ENCODE measurements at regions not wholly inside any gene's neighbourhood (a gene's known extent, or its start where the extent isn't known, plus 50 kb on each side); places are given as distances from the start of the nearest gene placed in this dataset.

GRCh38 chr18:34608064-34608463 is 102.0 kb upstream of the DTNA start:
- CTCF ChIA-PET (ENCODE audit: low intra/inter-chr PET ratio, low total read pairs): no interaction called here
- intact Hi-C loops (cut with micrococcal nuclease; ENCODE audit: unreplicated experiment) (no loop called here), in situ Hi-C loops (cut with HindIII; ENCODE audit: extremely low pct_ligation_motif_present, low pct_unique_long_range_greater_than_20kb) (no loop called here)
- Histone ChIP-seq H3K27me3 (ENCODE audit: control insufficient read depth in 1 of 2, insufficient read depth in 2 of 2, low read length in 2 of 2) (no peaks in the 10 kb centered on the region), H3K36me3 (replicated peaks in 1 of 2; ENCODE audit: control insufficient read depth in 1 of 2, insufficient read depth in 2 of 2, low read length in 2 of 2) (no peaks in the 10 kb centered on the region), H3K4me3 (replicated peaks in 1 of 3; ENCODE audit: insufficient read depth in 1 of 3, low read depth in 2 of 3, low read length in 3 of 3) (no peak overlapping the region), H3K4me1 (ENCODE audit: insufficient read depth, low read length) (no peaks in the 10 kb centered on the region), H2AFZ (ENCODE audit: low read length) (no peak overlapping the region), H3K79me2 (ENCODE audit: insufficient read depth, low read length) (no peaks in the 10 kb centered on the region), H3K9ac (ENCODE audit: insufficient read depth, low read depth, low read length) (no peak overlapping the region), H3K4me2 (ENCODE audit: low read depth, low read length) (no peak overlapping the region), H3K9me3 (ENCODE audit: low read length) (no peaks in the 10 kb centered on the region), H4K20me1 (ENCODE audit: insufficient read depth, low read length) (0 out of 2 replicates have a peak, but pooled peaks cover 2% of the 10 kb centered on the region), H3K27ac (ENCODE audit: extremely low read length, insufficient read depth, low read length) (no peak overlapping the region)
- no TSS peak for BruUV-seq (replicated peaks)
- whole genome bisulfite sequencing (ENCODE audit: low lambda C conversion rate): 85% methylated on average over 2 of the region's 2 CpGs
- DNase-seq (ENCODE audit: low spot score) (no peak), ATAC-seq (no peak), FAIRE-seq (no peak)
- POLR2A ChIA-PET: no interaction called here
- TF ChIP-seq HMG20A (CRISPR knock-in tag; IDR thresholded peaks at IDR 0.05; ENCODE audit: borderline replicate concordance) (no peak), ZNF614 (CRISPR knock-in tag; IDR thresholded peaks at IDR 0.05; ENCODE audit: borderline replicate concordance) (no peak), REXO4 (CRISPR knock-in tag; IDR thresholded peaks at IDR 0.05; ENCODE audit: borderline replicate concordance) (no peak), MLLT10 (CRISPR knock-in tag; IDR thresholded peaks at IDR 0.05) (no peak), SMC3 (IDR thresholded peaks at IDR 0.05; ENCODE audit: low read length) (no peak), REST (IDR thresholded peaks at IDR 0.05; ENCODE audit: borderline replicate concordance in 1 of 2, low read depth in 1 of 2, low read length in 2 of 2) (no peak), GATA4 (IDR thresholded peaks at IDR 0.05; ENCODE audit: borderline replicate concordance, low read depth) (no peak), HMGXB3 (CRISPR knock-in tag; IDR thresholded peaks at IDR 0.05; ENCODE audit: borderline replicate concordance) (no peak)
- TF ChIP-seq, protein P1, sequence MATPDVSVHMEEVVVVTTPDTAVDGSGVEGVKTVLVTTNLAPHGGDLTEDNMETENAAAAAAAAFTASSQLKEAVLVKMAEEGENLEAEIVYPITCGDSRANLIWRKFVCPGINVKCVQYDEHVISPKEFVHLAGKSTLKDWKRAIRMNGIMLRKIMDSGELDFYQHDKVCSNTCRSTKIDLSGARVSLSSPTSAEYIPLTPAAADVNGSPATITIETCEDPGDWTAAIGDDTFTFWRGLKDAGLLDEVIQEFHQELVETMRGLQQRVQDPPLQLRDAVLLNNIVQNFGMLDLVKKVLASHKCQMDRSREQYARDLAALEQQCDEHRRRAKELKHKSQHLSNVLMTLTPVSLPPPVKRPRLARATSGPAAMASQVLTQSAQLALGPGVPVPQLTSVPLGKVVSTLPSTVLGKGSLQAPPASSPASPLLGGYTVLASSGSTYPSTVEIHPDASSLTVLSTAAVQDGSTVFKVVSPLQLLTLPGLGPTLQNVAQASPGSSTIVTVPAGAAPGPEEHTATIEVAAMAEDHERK (CRISPR knock-in tag; IDR thresholded peaks at IDR 0.05; ENCODE audit: low read depth): no peak
- TF ChIP-seq, protein P2, sequence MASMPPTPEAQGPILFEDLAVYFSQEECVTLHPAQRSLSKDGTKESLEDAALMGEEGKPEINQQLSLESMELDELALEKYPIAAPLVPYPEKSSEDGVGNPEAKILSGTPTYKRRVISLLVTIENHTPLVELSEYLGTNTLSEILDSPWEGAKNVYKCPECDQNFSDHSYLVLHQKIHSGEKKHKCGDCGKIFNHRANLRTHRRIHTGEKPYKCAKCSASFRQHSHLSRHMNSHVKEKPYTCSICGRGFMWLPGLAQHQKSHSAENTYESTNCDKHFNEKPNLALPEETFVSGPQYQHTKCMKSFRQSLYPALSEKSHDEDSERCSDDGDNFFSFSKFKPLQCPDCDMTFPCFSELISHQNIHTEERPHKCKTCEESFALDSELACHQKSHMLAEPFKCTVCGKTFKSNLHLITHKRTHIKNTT (CRISPR knock-in tag; IDR thresholded peaks at IDR 0.05): no peak
- TF ChIP-seq, protein P3, sequence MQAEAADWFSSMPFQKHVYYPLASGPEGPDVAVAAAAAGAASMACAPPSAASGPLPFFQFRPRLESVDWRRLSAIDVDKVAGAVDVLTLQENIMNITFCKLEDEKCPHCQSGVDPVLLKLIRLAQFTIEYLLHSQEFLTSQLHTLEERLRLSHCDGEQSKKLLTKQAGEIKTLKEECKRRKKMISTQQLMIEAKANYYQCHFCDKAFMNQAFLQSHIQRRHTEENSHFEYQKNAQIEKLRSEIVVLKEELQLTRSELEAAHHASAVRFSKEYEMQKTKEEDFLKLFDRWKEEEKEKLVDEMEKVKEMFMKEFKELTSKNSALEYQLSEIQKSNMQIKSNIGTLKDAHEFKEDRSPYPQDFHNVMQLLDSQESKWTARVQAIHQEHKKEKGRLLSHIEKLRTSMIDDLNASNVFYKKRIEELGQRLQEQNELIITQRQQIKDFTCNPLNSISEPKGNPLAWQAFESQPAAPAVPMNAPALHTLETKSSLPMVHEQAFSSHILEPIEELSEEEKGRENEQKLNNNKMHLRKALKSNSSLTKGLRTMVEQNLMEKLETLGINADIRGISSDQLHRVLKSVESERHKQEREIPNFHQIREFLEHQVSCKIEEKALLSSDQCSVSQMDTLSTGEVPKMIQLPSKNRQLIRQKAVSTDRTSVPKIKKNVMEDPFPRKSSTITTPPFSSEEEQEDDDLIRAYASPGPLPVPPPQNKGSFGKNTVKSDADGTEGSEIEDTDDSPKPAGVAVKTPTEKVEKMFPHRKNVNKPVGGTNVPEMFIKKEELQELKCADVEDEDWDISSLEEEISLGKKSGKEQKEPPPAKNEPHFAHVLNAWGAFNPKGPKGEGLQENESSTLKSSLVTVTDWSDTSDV (CRISPR knock-in tag; IDR thresholded peaks at IDR 0.05): no peak
